OCI-LY7 (cell line): ENCODE measurements at regions not wholly inside any gene's neighbourhood (a gene's known extent, or its start where the extent isn't known, plus 50 kb on each side); places are given as distances from the start of the nearest gene placed in this dataset.

Experiments used
- EZH2phosphoT487 ChIP-seq: fragments of 200-600 bp; sonication (generic); IDR thresholded peaks from 2 replicates; pipeline ENCODE4 v1.6.1; 2018; ENCODE audit warnings: low read depth, borderline replicate concordance, mild to moderate bottlenecking, mixed run types, antibody characterized with exemption, low read length, moderate library complexity, mixed read lengths
- TF ChIP-seq, protein P1 (sequence below): fragments of 200-600 bp; sonication (generic); conservative IDR thresholded peaks from 2 replicates; pipeline ENCODE4 v1.5.1; 2014; ENCODE audit warnings: mild to moderate bottlenecking, antibody characterized with exemption, low read length, moderate library complexity, mixed read lengths

DNA sequence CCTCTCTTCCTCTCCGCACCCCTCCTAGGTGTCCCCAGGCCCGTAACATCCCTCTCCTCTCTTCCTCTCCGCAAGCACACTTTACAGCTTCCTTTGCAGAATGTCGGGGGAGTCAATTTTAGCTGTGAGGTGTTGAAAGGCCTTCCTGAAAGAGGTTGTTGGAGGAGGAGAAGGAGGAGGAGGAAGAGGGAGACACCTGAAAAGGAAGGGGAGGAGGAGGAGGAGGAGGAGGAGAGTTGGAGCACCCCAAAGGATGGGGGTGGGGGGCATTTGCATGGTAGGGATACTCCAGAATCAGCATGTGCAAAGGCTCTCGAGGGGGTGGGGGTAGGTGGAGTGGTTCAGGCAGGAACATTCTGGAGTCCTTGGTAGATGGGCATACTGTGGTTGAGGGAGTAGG, 1045.1 kb downstream of the TBC1D22A start:
- TF ChIP-seq, protein P1, sequence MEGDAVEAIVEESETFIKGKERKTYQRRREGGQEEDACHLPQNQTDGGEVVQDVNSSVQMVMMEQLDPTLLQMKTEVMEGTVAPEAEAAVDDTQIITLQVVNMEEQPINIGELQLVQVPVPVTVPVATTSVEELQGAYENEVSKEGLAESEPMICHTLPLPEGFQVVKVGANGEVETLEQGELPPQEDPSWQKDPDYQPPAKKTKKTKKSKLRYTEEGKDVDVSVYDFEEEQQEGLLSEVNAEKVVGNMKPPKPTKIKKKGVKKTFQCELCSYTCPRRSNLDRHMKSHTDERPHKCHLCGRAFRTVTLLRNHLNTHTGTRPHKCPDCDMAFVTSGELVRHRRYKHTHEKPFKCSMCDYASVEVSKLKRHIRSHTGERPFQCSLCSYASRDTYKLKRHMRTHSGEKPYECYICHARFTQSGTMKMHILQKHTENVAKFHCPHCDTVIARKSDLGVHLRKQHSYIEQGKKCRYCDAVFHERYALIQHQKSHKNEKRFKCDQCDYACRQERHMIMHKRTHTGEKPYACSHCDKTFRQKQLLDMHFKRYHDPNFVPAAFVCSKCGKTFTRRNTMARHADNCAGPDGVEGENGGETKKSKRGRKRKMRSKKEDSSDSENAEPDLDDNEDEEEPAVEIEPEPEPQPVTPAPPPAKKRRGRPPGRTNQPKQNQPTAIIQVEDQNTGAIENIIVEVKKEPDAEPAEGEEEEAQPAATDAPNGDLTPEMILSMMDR, result no peak
- TF ChIP-seq EZH2phosphoT487, result no peak
